ENCODE measurements at regions not wholly inside any gene's neighbourhood (a gene's known extent, or its start where the extent isn't known, plus 50 kb on each side); places are given as distances from the start of the nearest gene placed in this dataset.

GRCh38 chr1:90201467-90202358 is 206.8 kb downstream of the ZNF326 start:
- TF ChIP-seq EZH2phosphoT487 (conservative IDR thresholded peaks at IDR 0.05; ENCODE audit: low read length), result no peak
- TF ChIP-seq, protein P1, sequence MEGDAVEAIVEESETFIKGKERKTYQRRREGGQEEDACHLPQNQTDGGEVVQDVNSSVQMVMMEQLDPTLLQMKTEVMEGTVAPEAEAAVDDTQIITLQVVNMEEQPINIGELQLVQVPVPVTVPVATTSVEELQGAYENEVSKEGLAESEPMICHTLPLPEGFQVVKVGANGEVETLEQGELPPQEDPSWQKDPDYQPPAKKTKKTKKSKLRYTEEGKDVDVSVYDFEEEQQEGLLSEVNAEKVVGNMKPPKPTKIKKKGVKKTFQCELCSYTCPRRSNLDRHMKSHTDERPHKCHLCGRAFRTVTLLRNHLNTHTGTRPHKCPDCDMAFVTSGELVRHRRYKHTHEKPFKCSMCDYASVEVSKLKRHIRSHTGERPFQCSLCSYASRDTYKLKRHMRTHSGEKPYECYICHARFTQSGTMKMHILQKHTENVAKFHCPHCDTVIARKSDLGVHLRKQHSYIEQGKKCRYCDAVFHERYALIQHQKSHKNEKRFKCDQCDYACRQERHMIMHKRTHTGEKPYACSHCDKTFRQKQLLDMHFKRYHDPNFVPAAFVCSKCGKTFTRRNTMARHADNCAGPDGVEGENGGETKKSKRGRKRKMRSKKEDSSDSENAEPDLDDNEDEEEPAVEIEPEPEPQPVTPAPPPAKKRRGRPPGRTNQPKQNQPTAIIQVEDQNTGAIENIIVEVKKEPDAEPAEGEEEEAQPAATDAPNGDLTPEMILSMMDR (IDR thresholded peaks at IDR 0.05; ENCODE audit: insufficient read depth, low read length, poor library complexity, severe bottlenecking), result no peak
- H3K79me2 ChIP-seq (ENCODE audit: insufficient read depth, low read length), result no peaks in the 10 kb centered on the region

DNA sequence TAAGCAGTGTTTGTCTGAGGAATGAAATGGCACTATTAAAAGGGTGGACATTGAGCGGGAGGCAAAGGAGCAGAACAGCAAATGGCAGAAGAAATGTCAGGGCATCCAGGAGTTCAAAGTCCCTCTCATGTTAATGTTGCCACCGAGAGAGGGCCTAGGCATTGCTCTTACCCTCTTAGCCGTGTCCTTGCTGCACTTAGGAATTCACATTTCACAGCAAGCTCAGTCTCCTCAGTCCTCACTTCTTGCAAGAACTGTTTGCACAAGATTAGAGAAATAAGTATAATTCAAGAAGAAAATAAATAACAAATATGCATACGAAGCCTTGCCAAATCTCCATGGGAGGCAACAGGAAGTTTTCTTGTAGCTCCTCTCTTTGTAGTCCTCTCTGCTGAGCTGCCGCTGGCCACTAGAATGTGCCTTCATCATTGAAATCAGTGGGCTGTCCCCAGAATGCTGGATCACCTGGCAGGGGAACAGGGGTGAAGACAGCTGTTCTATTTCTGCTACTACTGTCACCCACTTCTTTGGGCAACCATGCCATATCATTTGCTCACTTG is 205.8 kb downstream of the ZNF326 start:
- H3K27ac ChIP-seq (ENCODE audit: low read depth, low read length), result no peak overlapping the region
- no peak overlapping the region for H2AFZ ChIP-seq (ENCODE audit: low read depth, low read length, severe bottlenecking)
- no peaks in the 10 kb centered on the region for H3K9me2 ChIP-seq (replicated peaks; ENCODE audit: insufficient read depth, low read length)
- no peak overlapping the region for H3K9ac ChIP-seq (ENCODE audit: low read length)
- no peaks in the 10 kb centered on the region for H3F3A ChIP-seq (ENCODE audit: insufficient read depth)
- no peaks in the 10 kb centered on the region for H3K9me3 ChIP-seq (ENCODE audit: insufficient read depth, low read length)
- H3K27me3 ChIP-seq (ENCODE audit: low read length), result no peaks in the 10 kb centered on the region
- H4K20me1 ChIP-seq (ENCODE audit: low read depth, low read length), result no peaks in the 10 kb centered on the region
- H3K4me2 ChIP-seq (ENCODE audit: low read depth, low read length, poor library complexity, severe bottlenecking), result no peak overlapping the region
- TF ChIP-seq, protein P1 (IDR thresholded peaks at IDR 0.05; ENCODE audit: insufficient read depth, low read length, poor library complexity, severe bottlenecking), result no peak
- TF ChIP-seq EZH2phosphoT487 (conservative IDR thresholded peaks at IDR 0.05; ENCODE audit: low read length), result no peak
- H3K36me3 ChIP-seq (ENCODE audit: low read length), result no peaks in the 10 kb centered on the region
- H3K4me3 ChIP-seq (ENCODE audit: insufficient read depth, low read length, poor library complexity, severe bottlenecking), result no peak overlapping the region
- H3K79me2 ChIP-seq (ENCODE audit: insufficient read depth, low read length), result no peaks in the 10 kb centered on the region

More at GRCh38 chr1:90201467-90202358, 206.8 kb downstream of the ZNF326 start:
- Histone ChIP-seq H3K9ac (ENCODE audit: low read length) (no peak overlapping the region), H3K9me2 (replicated peaks; ENCODE audit: insufficient read depth, low read length) (no peaks in the 10 kb centered on the region), H3K4me2 (ENCODE audit: low read depth, low read length, poor library complexity, severe bottlenecking) (no peak overlapping the region), H3F3A (ENCODE audit: insufficient read depth) (no peaks in the 10 kb centered on the region), H2AFZ (ENCODE audit: low read depth, low read length, severe bottlenecking) (no peak overlapping the region), H3K27me3 (ENCODE audit: low read length) (no peaks in the 10 kb centered on the region), H4K20me1 (ENCODE audit: low read depth, low read length) (no peaks in the 10 kb centered on the region), H3K27ac (ENCODE audit: low read depth, low read length) (no peak overlapping the region), H3K9me3 (ENCODE audit: insufficient read depth, low read length) (no peaks in the 10 kb centered on the region), H3K36me3 (ENCODE audit: low read length) (no peaks in the 10 kb centered on the region), H3K4me3 (ENCODE audit: insufficient read depth, low read length, poor library complexity, severe bottlenecking) (no peak overlapping the region)

DNA sequence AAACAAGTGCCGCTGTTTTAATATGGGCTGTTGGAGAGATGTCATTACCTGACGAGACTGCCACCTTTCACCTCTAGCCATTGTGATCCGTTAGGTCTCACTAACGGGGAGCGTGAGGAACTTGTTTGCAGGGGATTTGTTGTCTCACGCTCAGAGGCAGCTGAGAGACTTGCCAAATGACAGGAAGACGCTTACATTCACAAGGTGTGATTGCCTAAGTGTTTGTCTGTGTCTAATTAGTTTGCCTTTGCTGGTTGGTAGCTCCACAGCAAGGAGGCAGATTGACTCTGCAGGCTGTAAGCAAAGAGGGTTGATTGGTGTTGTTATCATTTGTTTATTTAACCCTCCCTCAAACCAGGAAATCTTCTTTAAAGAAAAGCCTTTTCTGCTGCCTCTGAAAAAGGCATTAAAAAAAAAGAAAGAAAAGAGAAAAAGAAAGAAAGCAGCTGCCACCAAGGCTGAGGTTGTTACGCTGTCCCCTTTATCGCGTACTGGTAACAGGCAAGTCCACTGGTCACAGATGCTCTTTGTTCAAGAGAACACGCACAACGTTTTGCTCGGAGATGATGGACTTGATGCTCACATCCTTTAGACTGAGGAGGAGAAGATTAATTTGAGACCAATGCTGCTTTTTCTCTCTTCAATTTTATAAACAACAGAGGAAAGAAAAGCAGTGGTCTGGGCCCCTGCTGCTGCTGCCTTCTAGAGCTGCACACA is 203.9 kb downstream of the ZNF326 start:
- no peaks in the 10 kb centered on the region for H3K27me3 ChIP-seq (ENCODE audit: low read length)
- no peak for TF ChIP-seq EZH2phosphoT487 (conservative IDR thresholded peaks at IDR 0.05; ENCODE audit: low read length)
- TF ChIP-seq, protein P1 (IDR thresholded peaks at IDR 0.05; ENCODE audit: insufficient read depth, low read length, poor library complexity, severe bottlenecking), result no peak
- no peaks in the 10 kb centered on the region for H3K79me2 ChIP-seq (ENCODE audit: insufficient read depth, low read length)
- no peaks in the 10 kb centered on the region for H3F3A ChIP-seq (ENCODE audit: insufficient read depth)
- H3K4me2 ChIP-seq (ENCODE audit: low read depth, low read length, poor library complexity, severe bottlenecking), result no peak overlapping the region
- no peaks in the 10 kb centered on the region for H3K9me2 ChIP-seq (replicated peaks; ENCODE audit: insufficient read depth, low read length)
- H4K20me1 ChIP-seq (ENCODE audit: low read depth, low read length), result no peaks in the 10 kb centered on the region
- H3K36me3 ChIP-seq (ENCODE audit: low read length), result no peaks in the 10 kb centered on the region
- no peak overlapping the region for H2AFZ ChIP-seq (ENCODE audit: low read depth, low read length, severe bottlenecking)
- no peaks in the 10 kb centered on the region for H3K9me3 ChIP-seq (ENCODE audit: insufficient read depth, low read length)
- H3K27ac ChIP-seq (ENCODE audit: low read depth, low read length), result no peak overlapping the region
- no peak overlapping the region for H3K9ac ChIP-seq (ENCODE audit: low read length)
- H3K4me3 ChIP-seq (ENCODE audit: insufficient read depth, low read length, poor library complexity, severe bottlenecking), result no peak overlapping the region

Data from SU-DHL-6 (cell line).